KMS-11 (cell line): ENCODE measurements at regions not wholly inside any gene's neighbourhood (a gene's known extent, or its start where the extent isn't known, plus 50 kb on each side); places are given as distances from the start of the nearest gene placed in this dataset.

Experiments
- H2AFZ ChIP-seq: fragments of 200-600 bp; sonication (generic); 2 replicates; pipeline ENCODE4 v1.6.1; 2016; ENCODE audit warnings: antibody characterized with exemption, mixed run types, low read depth
- H3K27ac ChIP-seq: fragments of 200-600 bp; sonication (generic); 2 replicates; pipeline ENCODE4 v1.6.1; 2016; ENCODE audit warnings: mild to moderate bottlenecking, mixed run types
- H3K27me3 ChIP-seq: fragments of 200-600 bp; sonication (generic); 2 replicates; pipeline ENCODE4 v1.6.1; 2017; ENCODE audit warnings: mild to moderate bottlenecking, low read depth, mixed run types, moderate library complexity; ENCODE audit not compliant: insufficient read depth
- H3K36me3 ChIP-seq: fragments of 200-600 bp; sonication (generic); 2 replicates; pipeline ENCODE4 v1.6.1; 2017; ENCODE audit warnings: mild to moderate bottlenecking, mixed run types; ENCODE audit not compliant: insufficient read depth
- H3K4me1 ChIP-seq: fragments of 200-600 bp; sonication (generic); 2 replicates; pipeline ENCODE4 v1.6.1; 2016; ENCODE audit warnings: mild to moderate bottlenecking, low read depth, mixed run types; ENCODE audit not compliant: poor library complexity, severe bottlenecking
- H3K4me2 ChIP-seq: fragments of 200-600 bp; sonication (generic); 2 replicates; pipeline ENCODE4 v1.7.0; 2016; ENCODE audit warnings: mild to moderate bottlenecking, mixed run types
- H3K4me3 ChIP-seq: fragments of 200-600 bp; sonication (generic); IDR thresholded peaks from 2 replicates; pipeline ENCODE4 v1.6.1; 2017; ENCODE audit warnings: low read depth, low read length, mixed read lengths; ENCODE audit not compliant: insufficient read depth
- H3K79me2 ChIP-seq: fragments of 200-600 bp; sonication (generic); 2 replicates; pipeline ENCODE4 v1.6.1; 2016; ENCODE audit warnings: low read depth, mixed run types; ENCODE audit not compliant: insufficient read depth
- H3K9ac ChIP-seq: fragments of 200-600 bp; sonication (generic); 2 replicates; pipeline ENCODE4 v1.6.1; 2016; ENCODE audit warnings: mild to moderate bottlenecking, mixed run types
- H4K20me1 ChIP-seq: fragments of 200-600 bp; sonication (generic); 2 replicates; pipeline ENCODE4 v1.6.1; 2016; ENCODE audit warnings: mild to moderate bottlenecking, mixed run types; ENCODE audit not compliant: insufficient read depth
- CTCF ChIP-seq: fragments of 200-600 bp; sonication (generic); conservative IDR thresholded peaks from 2 replicates; pipeline ENCODE4 v1.6.1; 2017; ENCODE audit warnings: low read depth, mild to moderate bottlenecking, antibody characterized with exemption, low read length, moderate library complexity, mixed read lengths

GRCh38 chr7:17559388-17559787, 260.9 kb downstream of the AHR start:
- H3K4me2 ChIP-seq = no peak overlapping the region
- no peak overlapping the region for H3K9ac ChIP-seq
- H3K36me3 ChIP-seq = no peaks in the 10 kb centered on the region
- no peak overlapping the region for H3K27ac ChIP-seq
- H3K4me1 ChIP-seq = no peaks in the 10 kb centered on the region
- H4K20me1 ChIP-seq = no peaks in the 10 kb centered on the region
- H3K4me3 ChIP-seq = no peak overlapping the region
- no peak for TF ChIP-seq CTCF
- no peaks in the 10 kb centered on the region for H3K79me2 ChIP-seq
- no peak overlapping the region for H2AFZ ChIP-seq
- H3K27me3 ChIP-seq = no peaks in the 10 kb centered on the region

GRCh38 chr7:17560516-17560915, 262.1 kb downstream of the AHR start:
- H3K4me3 ChIP-seq = no peak overlapping the region
- no peaks in the 10 kb centered on the region for H3K4me1 ChIP-seq
- no peak overlapping the region for H3K9ac ChIP-seq
- H4K20me1 ChIP-seq = no peaks in the 10 kb centered on the region
- no peak overlapping the region for H3K4me2 ChIP-seq
- H3K27ac ChIP-seq = no peak overlapping the region
- H2AFZ ChIP-seq = no peak overlapping the region
- no peaks in the 10 kb centered on the region for H3K36me3 ChIP-seq
- TF ChIP-seq CTCF = no peak
- H3K27me3 ChIP-seq = no peaks in the 10 kb centered on the region
- no peaks in the 10 kb centered on the region for H3K79me2 ChIP-seq

- Histone ChIP-seq H3K4me2 (no peak overlapping the region), H3K4me3 (no peak overlapping the region), H4K20me1 (no peaks in the 10 kb centered on the region), H3K27me3 (no peaks in the 10 kb centered on the region), H3K4me1 (no peaks in the 10 kb centered on the region), H3K27ac (no peak overlapping the region), H3K79me2 (no peaks in the 10 kb centered on the region), H2AFZ (no peak overlapping the region), H3K9ac (no peak overlapping the region), H3K36me3 (no peaks in the 10 kb centered on the region)
- TF ChIP-seq CTCF = no peak
These were observed 262.5 kb downstream of the AHR start for GRCh38 chr7:17560966-17561365.

GRCh38 chr7:17564678-17565212, 266.3 kb downstream of the AHR start:
- Histone ChIP-seq H3K27me3 (no peaks in the 10 kb centered on the region), H3K4me1 (no peaks in the 10 kb centered on the region), H3K79me2 (no peaks in the 10 kb centered on the region), H3K4me2 (no peak overlapping the region), H2AFZ (no peak overlapping the region), H3K9ac (no peak overlapping the region), H3K4me3 (no peak overlapping the region), H4K20me1 (no peaks in the 10 kb centered on the region), H3K27ac (no peak overlapping the region), H3K36me3 (no peaks in the 10 kb centered on the region)
- TF ChIP-seq CTCF = no peak
